ENCODE measurements at regions not wholly inside any gene's neighbourhood (a gene's known extent, or its start where the extent isn't known, plus 50 kb on each side); places are given as distances from the start of the nearest gene placed in this dataset.

GRCh38 chr12:58566599-58566998, 353.7 kb downstream of the LRIG3 start:
- ChIA-PET CTCF (no interaction called here), POLR2A (no interaction called here)
- no peak overlapping the region for H3K27ac Mint-ChIP-seq
- no peaks in the 10 kb centered on the region for H3K79me2 ChIP-seq (ENCODE audit: control insufficient read depth, insufficient read depth, low read length)
- no peak overlapping the region for H3K9ac ChIP-seq (ENCODE audit: low read length)
- no peak overlapping the region for H3K27ac ChIP-seq (ENCODE audit: low read length in 2 of 2)
- H3K36me3 ChIP-seq (replicated peaks in 1 of 2; ENCODE audit: control extremely low read depth in 1 of 2, control insufficient read depth in 1 of 2, extremely low read depth in 1 of 2, insufficient read depth in 2 of 2, low read length in 1 of 2) = no peaks in the 10 kb centered on the region
- H3K4me3 Mint-ChIP-seq = no peak overlapping the region
- H2AFZ ChIP-seq (ENCODE audit: insufficient read depth, low read depth, low read length, poor library complexity, severe bottlenecking) = no peak overlapping the region
- 100% methylated on average over 2 of the region's 3 CpGs for WGBS (ENCODE audit: insufficient coverage)
- no peak for ATAC-seq (ENCODE audit: low read depth)
- H3K9me3 ChIP-seq (ENCODE audit: control extremely low read depth in 1 of 3, control insufficient read depth in 2 of 3, insufficient read depth in 1 of 3, low read length in 2 of 3) = peaks cover 0 to 4% (median 0%) of the 10 kb centered on the region in 3 donors
- H3K4me2 ChIP-seq (replicated peaks; ENCODE audit: low read depth, low read length, poor library complexity, severe bottlenecking) = no peak overlapping the region
- intact Hi-C loops (cut with micrococcal nuclease) = no loop called here
- no peaks in the 10 kb centered on the region for H3K27me3 ChIP-seq (replicated peaks in 1 of 4; ENCODE audit: control extremely low read depth in 1 of 4, control insufficient read depth in 3 of 4, insufficient read depth in 4 of 4, low read length in 3 of 4)
- no peaks in the 10 kb centered on the region for H3K4me1 Mint-ChIP-seq
- peaks cover 3% of the 10 kb centered on the region for H3K27me3 Mint-ChIP-seq
- no peak overlapping the region for H3K4me3 ChIP-seq (ENCODE audit: control extremely low read depth in 1 of 5, extremely low read depth in 1 of 5, insufficient read depth in 1 of 5, low read depth in 2 of 5, low read length in 4 of 5)
- H4K20me1 ChIP-seq (ENCODE audit: control insufficient read depth, insufficient read depth, low read length, poor library complexity, severe bottlenecking) = no peaks in the 10 kb centered on the region
- no peak for DNase-seq
- TF ChIP-seq CTCF (IDR thresholded peaks at IDR 0.05) (no peak), EZH2 (IDR thresholded peaks at IDR 0.05; ENCODE audit: borderline replicate concordance, insufficient read depth, low read depth, low read length, poor library complexity, severe bottlenecking) (no peak)
- no peaks in the 10 kb centered on the region for H3K9me3 Mint-ChIP-seq (ENCODE audit: insufficient read depth)
- H3K4me1 ChIP-seq (ENCODE audit: control insufficient read depth in 2 of 2, insufficient read depth in 2 of 2, low read length in 2 of 2) = no peaks in the 10 kb centered on the region

GRCh38 chr12:58567189-58567588, 353.1 kb downstream of the LRIG3 start:
- Histone ChIP-seq H3K27me3 (replicated peaks in 1 of 4; ENCODE audit: control extremely low read depth in 1 of 4, control insufficient read depth in 3 of 4, insufficient read depth in 4 of 4, low read length in 3 of 4) (no peaks in the 10 kb centered on the region), H3K27ac (ENCODE audit: low read length in 2 of 2) (no peak overlapping the region), H3K4me1 (ENCODE audit: control insufficient read depth in 2 of 2, insufficient read depth in 2 of 2, low read length in 2 of 2) (no peaks in the 10 kb centered on the region), H4K20me1 (ENCODE audit: control insufficient read depth, insufficient read depth, low read length, poor library complexity, severe bottlenecking) (no peaks in the 10 kb centered on the region), H3K4me2 (replicated peaks; ENCODE audit: low read depth, low read length, poor library complexity, severe bottlenecking) (no peak overlapping the region), H3K9ac (ENCODE audit: low read length) (no peak overlapping the region), H3K9me3 (ENCODE audit: control extremely low read depth in 1 of 3, control insufficient read depth in 2 of 3, insufficient read depth in 1 of 3, low read length in 2 of 3) (peaks cover 0 to 4% (median 0%) of the 10 kb centered on the region in 3 donors), H3K79me2 (ENCODE audit: control insufficient read depth, insufficient read depth, low read length) (no peaks in the 10 kb centered on the region), H3K36me3 (replicated peaks in 1 of 2; ENCODE audit: control extremely low read depth in 1 of 2, control insufficient read depth in 1 of 2, extremely low read depth in 1 of 2, insufficient read depth in 2 of 2, low read length in 1 of 2) (no peaks in the 10 kb centered on the region), H3K4me3 (ENCODE audit: control extremely low read depth in 1 of 5, extremely low read depth in 1 of 5, insufficient read depth in 1 of 5, low read depth in 2 of 5, low read length in 4 of 5) (no peak overlapping the region), H2AFZ (ENCODE audit: insufficient read depth, low read depth, low read length, poor library complexity, severe bottlenecking) (no peak overlapping the region)
- ChIA-PET CTCF (no interaction called here), POLR2A (no interaction called here)
- H3K4me3 Mint-ChIP-seq = no peak overlapping the region
- no peaks in the 10 kb centered on the region for H3K9me3 Mint-ChIP-seq (ENCODE audit: insufficient read depth)
- no peak for ATAC-seq (ENCODE audit: low read depth)
- no CpG with 5 or more reads among the region's 1 CpG for WGBS (ENCODE audit: insufficient coverage)
- no peaks in the 10 kb centered on the region for H3K4me1 Mint-ChIP-seq
- no peak for DNase-seq
- TF ChIP-seq CTCF (IDR thresholded peaks at IDR 0.05) = no peak
- TF ChIP-seq EZH2 (IDR thresholded peaks at IDR 0.05; ENCODE audit: borderline replicate concordance, insufficient read depth, low read depth, low read length, poor library complexity, severe bottlenecking) = no peak
- intact Hi-C loops (cut with micrococcal nuclease) = no loop called here
- peaks cover 3% of the 10 kb centered on the region for H3K27me3 Mint-ChIP-seq
- no peak overlapping the region for H3K27ac Mint-ChIP-seq

Data from B cell (primary cell).